ENCODE measurements at regions not wholly inside any gene's neighbourhood (a gene's known extent, or its start where the extent isn't known, plus 50 kb on each side); places are given as distances from the start of the nearest gene placed in this dataset.

- no peak for TF ChIP-seq CTCF (IDR thresholded peaks at IDR 0.05)
- TF ChIP-seq POLR2A (IDR thresholded peaks at IDR 0.05) = no peak
Observed at GRCh38 chr12:24281341-24281740, 331.9 kb upstream of the SOX5 start.

All from breast epithelium (tissue), 3 donors.